Amniotic stem cell (primary cell): ENCODE measurements at regions not wholly inside any gene's neighbourhood (a gene's known extent, or its start where the extent isn't known, plus 50 kb on each side); places are given as distances from the start of the nearest gene placed in this dataset.
"Not testable (repeated sequence)": the region's sequence is repeated elsewhere in the genome, so short reads cannot be mapped to it uniquely, and the experiment has no call there.

Source experiments
- DNase-seq: peaks from one replicate; lab custom pipeline; 2025; lab: John Stamatoyannopoulos, UW

DNA sequence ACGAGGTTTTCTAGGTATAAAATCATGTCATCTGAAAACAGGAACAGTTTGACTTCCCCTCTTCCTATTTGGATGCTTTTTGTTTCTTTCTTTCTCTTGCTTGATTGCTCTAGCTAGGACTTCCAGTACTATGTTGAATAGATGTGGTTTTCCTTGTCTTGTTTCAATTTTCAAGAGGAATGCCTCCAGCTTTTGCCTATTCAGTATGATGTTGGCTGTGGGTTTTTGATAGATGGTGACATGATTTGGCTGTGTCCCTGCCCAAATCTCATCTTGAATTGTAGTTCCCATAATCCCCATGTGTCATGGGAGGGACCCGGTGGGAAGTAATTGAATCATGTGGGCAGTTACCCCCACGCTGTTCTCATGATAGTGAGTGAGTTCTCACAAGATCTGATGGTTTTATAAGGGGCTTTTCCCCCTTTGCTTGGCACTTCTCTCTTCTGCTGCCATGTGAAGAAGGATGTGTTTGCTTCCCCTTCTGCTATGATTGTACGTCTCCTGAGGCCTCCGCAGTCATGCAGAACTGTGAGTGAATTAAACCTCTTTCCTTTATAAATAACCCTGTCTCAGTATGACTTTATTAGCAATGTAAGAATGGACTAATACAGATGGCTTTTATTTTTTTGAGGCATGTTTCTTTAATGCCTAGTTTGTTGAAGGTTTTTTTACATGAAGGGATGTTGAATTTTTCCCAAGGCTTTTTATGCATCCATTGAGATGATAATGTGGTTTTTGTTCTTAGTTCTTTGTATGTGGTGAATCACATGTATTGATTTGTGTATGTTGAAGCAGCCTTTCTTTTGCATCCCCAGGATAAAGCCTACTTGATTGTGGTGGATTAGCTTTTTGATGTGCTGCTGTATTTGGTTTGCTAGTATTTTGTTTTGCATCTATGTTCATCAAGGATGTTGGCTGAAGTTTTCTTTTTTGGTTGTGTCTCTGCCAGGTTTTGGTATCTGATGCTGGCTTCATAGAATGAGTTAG, 239.1 kb downstream of the THBS2 start:
- DNase-seq = no peak

DNA sequence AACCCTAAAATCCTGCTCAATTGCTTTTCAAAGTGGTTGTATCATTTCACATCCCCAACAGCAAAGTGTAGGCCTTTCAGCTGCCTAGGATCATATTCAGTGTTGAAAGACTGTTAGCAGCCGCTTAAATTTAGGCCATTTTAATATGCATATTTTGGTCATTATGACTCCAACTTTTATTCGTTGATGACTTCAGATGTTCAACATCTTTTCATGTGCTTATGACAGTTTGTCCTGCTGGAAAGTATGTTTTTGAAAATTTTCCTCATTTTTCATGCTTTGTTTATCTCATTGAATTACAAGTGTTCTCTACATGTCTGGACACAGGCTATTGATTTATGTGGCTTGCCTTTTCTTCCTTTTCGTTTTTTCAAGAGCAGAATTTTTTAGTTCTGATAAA, 244.0 kb downstream of the THBS2 start:
- DNase-seq = no peak

DNA sequence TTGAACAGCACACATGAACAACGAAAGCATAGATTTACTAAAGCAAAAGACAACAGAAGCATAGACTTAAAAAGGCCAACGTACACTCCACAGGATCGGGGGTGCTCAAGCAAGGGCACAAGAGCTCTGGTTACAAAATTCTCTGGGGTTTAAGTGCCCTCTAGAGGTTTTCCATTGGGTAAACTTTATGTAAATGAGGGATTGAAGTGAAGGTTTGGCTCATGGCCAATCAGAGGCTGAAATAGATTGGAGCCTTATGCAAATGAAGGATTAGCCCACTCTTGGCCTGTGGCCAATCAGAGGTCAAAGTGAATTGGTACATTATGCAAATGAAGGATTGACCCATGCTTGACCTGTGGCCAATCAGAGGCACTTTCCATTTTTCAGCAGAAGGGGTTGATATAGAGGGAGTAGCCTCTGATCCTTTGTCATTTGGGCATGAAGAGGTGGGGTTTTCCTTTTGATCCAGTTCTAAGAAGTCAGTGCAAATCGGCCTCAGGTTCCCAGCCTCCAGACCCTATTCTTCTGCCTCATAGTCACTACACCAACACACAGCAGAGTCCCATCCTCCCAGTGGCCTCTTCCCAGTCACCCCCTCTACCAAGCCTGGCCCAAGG, 244.9 kb downstream of the THBS2 start:
- no peak for DNase-seq

DNA sequence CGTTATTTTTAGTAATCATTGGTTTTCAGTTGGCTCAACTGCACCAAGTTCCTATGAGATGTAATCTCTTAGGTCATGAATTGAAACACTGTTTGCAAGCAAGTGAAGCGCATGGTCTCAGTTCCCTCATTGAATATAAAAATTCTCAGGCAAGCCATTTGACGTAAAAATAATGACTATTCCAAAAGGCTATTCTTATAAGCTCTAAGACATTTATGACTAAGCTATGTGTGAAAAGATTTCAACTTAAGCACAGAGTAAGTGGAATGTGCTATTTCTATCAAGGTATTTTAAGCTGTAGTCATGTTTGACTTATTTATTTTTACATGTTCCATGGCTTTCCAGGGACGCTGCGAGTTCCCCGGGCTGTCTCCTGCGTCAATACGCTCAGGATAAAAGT, 248.5 kb downstream of the THBS2 start:
- no peak for DNase-seq

DNA sequence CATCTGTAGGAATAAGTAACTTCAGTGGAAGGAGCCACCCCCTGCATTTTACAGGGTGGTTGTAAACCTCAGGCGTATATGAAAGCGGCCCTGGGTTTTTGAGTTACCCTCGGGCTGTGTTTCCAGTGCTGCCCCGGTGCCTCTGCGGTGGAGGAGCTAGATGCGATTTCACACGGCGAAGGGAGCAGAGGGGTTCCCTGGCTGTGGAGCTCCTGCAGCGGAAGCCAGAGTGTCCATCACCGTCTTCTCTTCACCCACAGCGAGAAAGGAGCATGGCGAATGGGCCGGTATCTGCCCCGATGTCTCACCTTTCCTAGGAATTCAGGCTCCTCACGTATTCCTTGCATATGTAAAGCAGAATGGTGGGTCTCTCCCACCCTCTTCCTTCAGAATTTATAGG, 253.6 kb downstream of the THBS2 start:
- DNase-seq = no peak

DNA sequence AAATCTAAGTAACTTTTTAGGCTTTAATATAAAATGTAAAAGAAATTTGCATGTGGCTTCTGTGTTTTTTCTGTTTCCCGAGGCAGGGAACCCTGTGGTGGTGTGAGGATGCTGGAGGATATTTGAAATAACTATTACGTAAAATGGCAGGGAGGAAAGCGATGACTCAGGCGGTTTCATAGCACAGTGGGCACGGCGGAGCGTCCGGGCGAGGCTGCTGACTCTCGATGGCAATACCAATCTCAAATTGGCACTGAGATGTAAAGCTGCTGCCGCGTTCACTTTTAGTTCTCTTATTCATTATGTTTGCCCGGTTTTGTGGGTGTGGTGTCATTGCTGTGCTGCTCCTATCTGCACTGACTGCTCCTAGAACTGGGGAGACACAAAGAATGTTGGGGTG, 254.3 kb downstream of the THBS2 start:
- DNase-seq = no peak

DNA sequence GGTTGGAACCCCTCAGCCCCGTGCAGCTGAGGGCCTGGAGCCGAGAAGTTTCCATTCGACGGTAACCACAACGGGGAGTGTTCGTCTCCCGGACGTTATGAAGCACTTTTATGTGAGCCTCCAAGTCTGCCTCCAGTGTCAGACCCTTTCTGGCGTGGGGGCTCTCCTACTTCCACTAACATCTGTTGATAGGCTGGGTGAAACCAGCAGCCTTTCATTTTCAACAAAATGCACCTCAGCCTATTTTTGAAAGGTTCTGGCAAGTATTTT, 257.4 kb downstream of the THBS2 start:
- no peak for DNase-seq

DNA sequence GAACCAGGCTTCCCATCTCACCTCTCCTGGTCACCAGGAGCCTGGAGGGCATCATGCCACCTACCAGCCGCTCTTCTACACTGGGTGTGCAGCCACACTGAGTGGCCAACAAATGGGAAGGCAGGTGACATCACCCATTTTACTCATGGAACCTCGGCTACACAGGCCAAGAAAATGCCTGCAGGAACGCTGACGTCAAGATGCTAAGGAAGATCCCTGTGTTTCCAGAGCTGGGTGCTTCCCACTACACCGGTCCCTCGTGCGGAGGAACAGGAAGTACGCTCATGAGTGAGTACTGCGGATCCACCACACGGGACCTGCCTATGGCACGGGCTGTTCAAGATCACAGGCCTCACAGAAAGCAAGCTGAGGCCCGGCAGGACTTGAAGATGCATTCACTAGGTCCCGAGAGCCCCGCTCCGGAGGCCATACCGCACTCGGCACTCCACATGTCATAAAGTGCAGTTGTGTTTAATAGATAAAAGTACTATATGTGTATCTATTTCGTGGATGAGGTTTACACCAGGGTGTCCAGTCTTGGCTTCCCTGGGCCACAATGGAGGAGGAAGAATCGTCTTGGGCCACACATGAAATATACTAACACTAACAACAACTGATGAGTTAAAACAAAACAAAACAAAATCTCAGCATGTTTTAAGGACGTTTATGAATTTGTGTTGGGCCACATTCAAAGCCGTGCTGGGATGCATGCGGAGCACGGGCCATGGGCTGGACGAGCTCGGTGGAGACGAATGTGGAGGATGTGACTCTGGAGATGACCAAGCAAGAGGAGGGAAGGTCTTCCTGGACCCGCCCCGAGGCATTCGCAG, 257.9 kb downstream of the THBS2 start:
- no peak for DNase-seq

DNA sequence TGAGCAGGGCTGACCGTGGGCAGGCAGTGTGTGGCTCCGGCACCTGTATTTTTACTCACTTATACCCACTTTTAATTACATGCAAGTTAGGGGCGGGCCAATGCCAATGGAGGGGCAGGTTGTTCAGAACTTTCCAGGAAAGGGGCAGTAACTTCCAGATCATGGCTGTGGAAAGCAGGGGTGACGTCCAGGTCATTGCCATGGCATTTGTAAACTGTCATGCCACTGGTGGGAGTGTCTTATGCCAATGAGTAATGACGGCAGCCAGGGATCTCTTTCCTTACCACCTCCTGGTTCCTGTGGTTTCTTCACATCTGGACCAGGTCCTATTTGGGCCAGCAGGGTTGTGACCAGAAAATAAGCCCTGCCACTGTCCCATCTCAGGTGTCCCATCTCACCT, 258.7 kb downstream of the THBS2 start:
- no peak for DNase-seq

DNA sequence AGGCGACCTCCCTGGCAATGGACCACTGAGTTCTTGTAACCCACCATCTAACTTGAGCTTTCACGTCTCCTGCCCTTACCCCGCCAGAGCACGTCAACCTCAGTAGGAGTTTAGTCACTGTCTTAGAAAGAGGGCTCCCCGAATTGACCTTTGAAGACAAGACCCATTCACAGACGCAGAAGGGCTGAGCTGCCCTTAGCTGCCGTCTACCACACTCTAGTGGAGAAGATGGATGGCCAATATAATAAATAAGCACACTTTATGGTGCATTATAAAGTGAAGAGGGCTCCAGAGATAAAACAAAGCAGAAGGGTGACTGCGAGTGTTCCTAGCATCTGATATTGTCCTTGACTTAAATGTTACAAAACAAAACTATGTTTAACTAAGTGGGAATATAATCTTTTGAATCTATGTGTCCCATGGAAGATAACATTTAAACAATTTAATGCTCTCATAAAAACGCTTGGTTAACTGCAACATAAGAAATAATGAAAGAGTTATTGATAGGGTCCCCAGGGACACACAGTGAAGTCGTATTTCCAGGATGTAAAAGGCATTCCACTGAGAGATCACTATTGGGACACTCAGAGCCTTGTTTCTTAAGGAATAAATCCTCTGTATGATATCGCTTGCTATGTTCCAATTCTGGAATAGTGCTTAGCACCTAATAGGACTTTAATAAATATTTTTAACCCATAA, 261.1 kb downstream of the THBS2 start:
- no peak for DNase-seq

DNA sequence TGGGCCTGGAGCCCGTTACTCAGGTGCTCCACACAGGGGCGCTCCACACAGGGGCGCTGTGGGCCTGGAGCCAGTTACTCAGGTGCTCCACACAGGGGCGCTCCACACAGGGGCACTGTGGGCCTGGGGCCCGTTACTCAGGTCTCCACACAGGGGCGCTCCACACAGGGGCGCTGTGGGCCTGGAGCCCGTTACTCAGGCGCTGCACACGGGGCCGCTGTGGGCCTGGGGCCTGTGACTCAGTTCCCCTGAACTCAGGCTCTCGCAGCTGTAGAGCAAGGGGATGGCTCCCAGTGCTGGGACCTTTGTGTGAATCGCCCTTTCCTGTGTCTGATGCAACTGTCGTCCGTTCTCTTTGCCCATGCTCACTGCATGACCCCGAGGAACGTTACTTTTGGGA, 262.0 kb downstream of the THBS2 start:
- not testable (repeated sequence) for DNase-seq

DNA sequence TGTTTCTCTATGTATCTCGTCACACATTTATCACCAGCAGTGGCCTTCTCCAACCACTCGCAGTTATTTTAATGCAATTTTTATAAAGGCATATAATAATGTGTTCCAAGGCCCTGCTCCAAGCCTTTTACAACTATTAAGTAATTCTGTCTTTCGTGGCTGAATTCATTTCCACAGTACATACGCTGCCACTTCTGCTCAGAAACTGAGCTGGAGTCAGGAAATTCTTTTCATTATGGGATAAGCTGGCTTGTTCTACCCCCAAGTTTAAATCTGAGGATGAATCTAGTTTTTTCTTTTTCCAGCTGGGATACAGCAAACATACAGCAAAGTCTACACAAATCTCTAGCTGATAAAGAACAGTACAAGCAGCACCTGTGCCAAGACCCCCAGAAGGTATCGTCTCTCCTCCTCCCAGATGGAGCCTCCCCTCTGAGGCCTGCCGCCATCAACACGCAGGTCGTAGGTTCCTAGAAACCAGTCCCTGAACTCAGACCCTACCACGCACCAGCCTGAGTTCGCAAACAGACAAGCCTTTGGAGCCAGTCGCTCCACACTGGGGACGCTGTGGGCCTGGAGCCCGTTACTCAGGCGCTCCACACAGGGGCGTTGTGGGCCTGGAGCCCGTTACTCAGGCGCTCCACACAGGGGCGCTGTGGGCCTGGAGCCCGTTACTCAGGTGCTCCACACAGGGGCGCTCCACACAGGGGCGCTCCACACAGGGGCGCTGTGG, 263.5 kb downstream of the THBS2 start:
- no peak for DNase-seq

DNA sequence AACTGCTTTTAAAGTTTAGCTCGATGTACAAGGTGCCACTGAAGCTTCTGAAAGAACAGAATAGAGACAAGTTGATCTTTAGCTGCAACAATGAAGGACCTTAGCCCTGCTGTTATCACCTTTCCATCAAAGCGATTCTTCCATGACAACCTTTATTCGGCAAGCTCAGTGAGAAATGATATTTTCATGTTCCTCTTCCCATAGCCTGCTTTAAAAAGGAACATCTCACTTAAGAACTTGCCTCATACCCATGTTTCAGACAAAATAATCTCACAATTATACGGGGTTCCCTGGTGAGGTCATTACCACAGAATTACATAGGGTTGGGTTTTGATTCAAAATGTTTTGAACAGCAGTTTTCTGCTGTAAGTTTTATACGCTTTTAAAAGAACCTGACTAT, 264.2 kb downstream of the THBS2 start:
- DNase-seq = no peak

DNA sequence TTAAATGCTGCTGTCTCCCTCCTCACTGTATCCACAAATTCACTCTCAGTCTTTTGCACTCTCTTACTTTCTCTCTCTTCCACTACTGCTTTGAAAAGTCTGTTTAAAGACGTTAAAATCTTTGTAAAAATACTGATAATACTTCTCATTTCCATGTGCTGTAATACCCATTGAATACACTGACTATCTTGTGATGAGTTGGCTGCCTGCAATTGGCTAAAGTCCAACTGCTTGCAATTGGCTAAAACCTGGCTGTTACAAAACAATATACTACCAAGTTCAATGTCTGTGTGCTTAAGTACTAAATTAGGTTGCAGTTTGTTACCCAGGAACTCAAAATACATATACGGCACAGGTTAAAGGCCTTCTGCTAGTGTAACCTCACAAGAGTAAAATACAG, 264.8 kb downstream of the THBS2 start:
- DNase-seq = no peak

DNA sequence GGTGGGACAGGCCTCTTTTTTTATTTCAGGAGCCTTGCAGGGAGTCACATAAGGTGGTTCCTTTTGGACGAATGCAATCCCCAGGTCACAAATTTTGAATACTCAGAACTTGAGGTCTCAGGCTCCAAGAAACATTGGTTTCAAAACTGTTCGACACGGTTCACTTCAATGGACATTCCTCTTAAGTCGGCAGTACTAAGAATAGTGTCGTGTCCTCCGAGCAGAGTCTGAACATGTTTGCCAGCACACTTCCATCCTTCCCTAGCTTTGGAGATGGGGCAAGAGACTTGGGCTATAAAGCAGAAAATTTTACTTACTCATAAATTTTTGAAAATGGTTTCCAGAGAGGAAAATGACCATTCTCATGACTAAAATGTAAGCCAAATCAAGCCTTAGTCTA, 265.4 kb downstream of the THBS2 start:
- DNase-seq = no peak

DNA sequence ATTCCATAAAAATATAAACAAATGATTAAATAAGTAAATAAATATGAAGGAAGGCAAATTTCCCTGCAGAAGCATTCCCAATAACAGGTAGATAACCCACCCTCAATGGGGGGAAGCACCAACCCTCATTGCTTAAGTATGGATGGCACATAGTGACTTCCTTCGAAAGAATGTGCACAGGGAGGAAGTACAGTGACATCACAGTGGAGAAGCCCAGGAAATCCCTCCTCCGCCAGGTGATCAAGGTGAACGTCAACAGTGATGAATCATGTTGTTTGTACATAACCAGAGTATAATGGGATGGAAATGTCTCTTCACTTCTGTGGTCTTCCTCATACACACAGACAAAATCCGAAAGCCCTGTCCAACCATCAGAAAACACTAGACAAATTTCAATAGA, 267.9 kb downstream of the THBS2 start:
- no peak for DNase-seq

DNA sequence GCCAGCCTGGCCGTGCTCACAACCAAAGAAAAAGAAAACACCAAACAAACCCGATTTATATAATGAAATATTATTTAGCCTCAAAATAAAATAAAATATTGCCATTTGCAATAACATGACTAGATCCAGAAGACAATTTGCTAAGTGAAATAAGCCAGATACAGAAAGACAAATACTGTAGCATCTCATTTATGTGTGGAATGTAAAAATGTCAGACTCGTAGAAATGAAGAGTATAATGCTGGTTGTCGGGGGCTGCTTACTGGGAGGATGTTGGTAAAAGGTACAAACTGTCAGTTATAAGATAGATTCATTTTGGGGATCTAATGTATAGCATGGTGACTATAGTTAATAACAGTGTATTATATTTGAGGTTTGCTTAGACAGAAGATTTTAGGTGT, 269.7 kb downstream of the THBS2 start:
- DNase-seq = no peak

DNA sequence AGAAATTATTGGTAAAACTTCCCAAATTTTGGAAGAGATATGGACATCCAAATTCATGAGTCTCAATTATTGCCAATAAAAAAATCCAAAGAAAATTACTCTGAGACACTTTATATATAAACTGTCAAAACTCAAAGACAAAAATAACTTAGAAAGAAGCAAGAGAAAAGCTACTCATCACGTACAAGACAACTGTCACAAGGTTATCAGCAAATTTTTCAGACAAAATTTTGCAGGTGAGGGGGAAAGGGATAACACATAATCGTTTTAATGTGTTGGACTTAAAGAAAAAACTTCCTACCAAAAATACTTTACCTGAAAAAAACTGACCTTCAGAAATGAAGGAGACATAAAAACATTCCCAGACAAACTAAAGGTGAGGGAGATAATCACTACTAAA, 272.5 kb downstream of the THBS2 start:
- no peak for DNase-seq

DNA sequence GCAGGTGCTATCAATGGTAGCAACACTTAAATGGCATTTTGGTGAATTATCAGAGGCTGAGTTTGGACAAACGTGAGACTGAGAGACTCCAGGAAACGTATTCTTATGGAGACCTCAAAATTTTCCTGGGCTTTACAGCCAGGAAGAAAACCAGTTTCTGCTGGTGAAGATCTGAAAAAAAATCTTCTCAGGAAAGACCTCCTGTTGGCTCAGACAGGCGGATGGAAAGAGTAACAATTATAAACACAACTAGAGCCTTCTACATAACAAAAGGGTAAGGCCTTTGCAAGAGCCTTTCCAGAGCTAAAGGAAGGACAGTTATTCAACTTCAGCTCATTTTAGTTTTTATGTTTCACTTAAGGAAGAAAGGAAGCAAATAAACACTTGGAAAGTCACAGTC, 274.4 kb downstream of the THBS2 start:
- no peak for DNase-seq

DNA sequence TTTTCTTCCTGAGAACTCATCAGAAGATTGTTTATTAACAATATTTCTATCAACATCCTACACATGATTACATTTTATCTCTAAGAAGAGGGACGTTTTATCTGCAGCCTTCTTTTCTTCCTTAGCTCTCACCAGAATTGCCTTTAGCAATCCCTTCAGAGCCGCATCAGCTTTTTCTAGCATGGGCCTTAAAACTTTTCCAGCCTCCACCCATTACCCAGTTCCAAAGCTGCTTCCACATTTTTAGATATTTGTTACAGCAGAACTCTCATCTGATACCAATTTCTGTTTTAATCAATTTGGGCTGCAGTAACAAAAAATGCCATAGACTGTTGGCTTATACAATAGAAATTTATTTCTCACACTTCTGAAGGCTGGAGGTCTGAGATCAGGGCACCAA, 281.5 kb downstream of the THBS2 start:
- DNase-seq = no peak

DNA sequence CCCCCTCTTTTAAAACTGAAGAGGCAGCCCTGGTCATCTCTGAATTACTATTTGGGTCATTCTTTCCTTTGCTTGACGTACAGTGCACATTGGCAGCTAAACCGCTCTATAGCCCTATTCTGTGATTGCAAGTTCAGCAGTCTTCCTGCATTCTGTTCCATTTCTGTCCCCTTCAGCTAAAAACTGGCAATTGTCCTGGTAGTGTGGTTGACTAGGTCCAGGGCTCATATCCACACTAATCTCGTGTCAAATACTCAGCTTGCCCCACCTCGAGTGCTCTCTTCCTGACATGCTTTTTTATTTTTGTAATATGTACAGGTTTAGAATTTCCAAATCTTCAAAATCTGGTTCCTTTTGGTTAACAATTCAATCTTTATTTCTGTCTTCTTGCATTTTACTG, 282.1 kb downstream of the THBS2 start:
- no peak for DNase-seq

DNA sequence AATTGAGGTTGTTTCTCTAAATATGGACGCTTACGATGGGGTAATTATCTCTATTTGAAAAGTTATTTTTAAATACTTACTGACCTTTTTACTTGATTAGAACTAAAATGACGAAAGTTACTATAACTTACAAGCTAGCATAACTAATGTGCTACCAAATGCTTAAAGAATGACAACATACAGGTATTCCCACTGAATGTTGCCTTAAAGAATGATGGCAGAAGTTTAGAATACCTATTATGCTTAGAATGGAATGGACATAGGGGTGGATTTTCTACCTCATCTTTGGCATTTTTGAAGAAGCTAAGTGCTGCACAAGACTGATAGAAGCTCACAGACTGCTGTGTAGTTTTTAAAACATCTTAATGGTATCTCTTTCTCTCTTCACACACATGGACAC, 284.8 kb downstream of the THBS2 start:
- DNase-seq = no peak
